ENCODE measurements at regions not wholly inside any gene's neighbourhood (a gene's known extent, or its start where the extent isn't known, plus 50 kb on each side); places are given as distances from the start of the nearest gene placed in this dataset.
"Not testable (repeated sequence)": the region's sequence is repeated elsewhere in the genome, so short reads cannot be mapped to it uniquely, and the experiment has no call there.

DNA sequence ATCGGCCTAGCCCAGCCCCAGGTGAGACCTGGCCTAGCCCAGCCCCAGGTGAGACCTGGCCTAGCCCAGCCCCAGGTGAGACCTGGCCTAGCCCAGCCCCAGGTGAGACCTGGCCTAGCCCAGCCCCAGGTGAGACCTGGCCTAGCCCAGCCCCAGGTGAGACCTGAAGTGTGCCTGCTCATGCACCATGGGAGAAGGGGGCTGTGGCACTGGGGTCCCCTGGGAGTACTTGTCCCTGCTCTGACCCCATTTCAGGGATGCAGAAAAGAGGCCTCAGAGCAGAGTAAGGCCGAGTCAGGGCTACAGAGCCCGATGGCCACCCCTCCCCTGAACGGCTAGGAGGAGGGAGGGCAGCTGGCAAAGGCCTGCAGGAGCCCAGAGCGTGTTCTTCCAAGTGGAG, 129.6 kb downstream of the CRYBB2 start:
- TF ChIP-seq, protein P1, sequence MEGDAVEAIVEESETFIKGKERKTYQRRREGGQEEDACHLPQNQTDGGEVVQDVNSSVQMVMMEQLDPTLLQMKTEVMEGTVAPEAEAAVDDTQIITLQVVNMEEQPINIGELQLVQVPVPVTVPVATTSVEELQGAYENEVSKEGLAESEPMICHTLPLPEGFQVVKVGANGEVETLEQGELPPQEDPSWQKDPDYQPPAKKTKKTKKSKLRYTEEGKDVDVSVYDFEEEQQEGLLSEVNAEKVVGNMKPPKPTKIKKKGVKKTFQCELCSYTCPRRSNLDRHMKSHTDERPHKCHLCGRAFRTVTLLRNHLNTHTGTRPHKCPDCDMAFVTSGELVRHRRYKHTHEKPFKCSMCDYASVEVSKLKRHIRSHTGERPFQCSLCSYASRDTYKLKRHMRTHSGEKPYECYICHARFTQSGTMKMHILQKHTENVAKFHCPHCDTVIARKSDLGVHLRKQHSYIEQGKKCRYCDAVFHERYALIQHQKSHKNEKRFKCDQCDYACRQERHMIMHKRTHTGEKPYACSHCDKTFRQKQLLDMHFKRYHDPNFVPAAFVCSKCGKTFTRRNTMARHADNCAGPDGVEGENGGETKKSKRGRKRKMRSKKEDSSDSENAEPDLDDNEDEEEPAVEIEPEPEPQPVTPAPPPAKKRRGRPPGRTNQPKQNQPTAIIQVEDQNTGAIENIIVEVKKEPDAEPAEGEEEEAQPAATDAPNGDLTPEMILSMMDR (IDR thresholded peaks at IDR 0.05; ENCODE audit: extremely low read depth in 1 of 2, insufficient read depth in 1 of 2, low read depth in 1 of 2, low read length in 2 of 2): not testable (repeated sequence)
- TF ChIP-seq POLR2AphosphoS5 (IDR thresholded peaks at IDR 0.05; ENCODE audit: insufficient read depth, low read depth, low read length); EZH2 (IDR thresholded peaks at IDR 0.05; ENCODE audit: borderline replicate concordance, low read depth, low read length, severe bottlenecking); MYC (IDR thresholded peaks at IDR 0.05; ENCODE audit: low read depth, low read length); FOS (IDR thresholded peaks at IDR 0.05; ENCODE audit: borderline replicate concordance, insufficient read depth, low read length); POLR2A (IDR thresholded peaks at IDR 0.05; ENCODE audit: low read depth, low read length); JUN (IDR thresholded peaks at IDR 0.05; ENCODE audit: borderline replicate concordance, insufficient read depth, insufficient read length, low read depth); GATA2 (IDR thresholded peaks at IDR 0.05; ENCODE audit: insufficient read depth, insufficient read length, low read depth, low read length): not testable (repeated sequence)
- TF ChIP-seq, protein P2, sequence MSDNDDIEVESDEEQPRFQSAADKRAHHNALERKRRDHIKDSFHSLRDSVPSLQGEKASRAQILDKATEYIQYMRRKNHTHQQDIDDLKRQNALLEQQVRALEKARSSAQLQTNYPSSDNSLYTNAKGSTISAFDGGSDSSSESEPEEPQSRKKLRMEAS (IDR thresholded peaks at IDR 0.05; ENCODE audit: insufficient read depth, insufficient read length): not testable (repeated sequence)
